Karpas-422 (cell line): ENCODE measurements at regions not wholly inside any gene's neighbourhood (a gene's known extent, or its start where the extent isn't known, plus 50 kb on each side); places are given as distances from the start of the nearest gene placed in this dataset.

Experiments
- DNase-seq: peaks from one replicate; pipeline ENCODE4 v3.0.0-alpha.2; 2015
- H2AFZ ChIP-seq: fragments of 200-600 bp; sonication (generic); 2 replicates; pipeline ENCODE4 v1.6.1; 2014; ENCODE audit warnings: antibody characterized with exemption, low read length, mixed read lengths
- H3K27ac ChIP-seq: fragments of 200-600 bp; sonication (generic); 2 replicates; pipeline ENCODE4 v1.5.1; 2014; ENCODE audit warnings: mild to moderate bottlenecking, low read length, moderate library complexity
- H3K27me3 ChIP-seq: fragments of 200-600 bp; sonication (generic); 2 replicates; pipeline ENCODE4 v1.6.1; 2014; ENCODE audit warnings: low read length, mixed read lengths
- H3K36me3 ChIP-seq: fragments of 200-600 bp; sonication (generic); 2 replicates; pipeline ENCODE4 v1.6.1; 2014; ENCODE audit warnings: low read length, mixed read lengths; ENCODE audit not compliant: insufficient read depth
- H3K4me1 ChIP-seq: fragments of 200-600 bp; sonication (generic); 2 replicates; pipeline ENCODE4 v1.6.1; 2014; ENCODE audit warnings: mild to moderate bottlenecking, low read length, mixed read lengths
- H3K4me2 ChIP-seq: fragments of 200-600 bp; sonication (generic); 2 replicates; pipeline ENCODE4 v1.6.1; 2014; ENCODE audit warnings: low read length, low read depth, mild to moderate bottlenecking; ENCODE audit not compliant: poor library complexity, severe bottlenecking
- H3K4me3 ChIP-seq: fragments of 200-600 bp; sonication (generic); 2 replicates; pipeline ENCODE4 v1.5.1; 2014; ENCODE audit warnings: mild to moderate bottlenecking, antibody characterized with exemption, low read length, mixed read lengths
- H3K79me2 ChIP-seq: fragments of 200-600 bp; sonication (generic); 2 replicates; pipeline ENCODE4 v1.6.1; 2014; ENCODE audit warnings: mild to moderate bottlenecking, low read length, mixed read lengths
- H3K9ac ChIP-seq: fragments of 200-600 bp; sonication (generic); 2 replicates; pipeline ENCODE4 v1.6.0; 2014; ENCODE audit warnings: low read length
- H3K9me2 ChIP-seq: fragments of 200-600 bp; sonication (generic), shearing (Covaris generic); replicated peaks from 2 replicates; pipeline ENCODE4 v1.6.0; 2014; ENCODE audit warnings: mild to moderate bottlenecking, low read length, moderate library complexity; ENCODE audit not compliant: insufficient read depth
- H3K9me3 ChIP-seq: fragments of 300-700, 200-600 bp; sonication (generic); 2 replicates; pipeline ENCODE4 v1.6.1; 2014; ENCODE audit warnings: low read length, mixed read lengths
- H4K20me1 ChIP-seq: fragments of 200-600 bp; sonication (generic); 2 replicates; pipeline ENCODE4 v1.6.1; 2014; ENCODE audit warnings: mild to moderate bottlenecking, antibody characterized with exemption, low read length, low read depth; ENCODE audit not compliant: insufficient read depth

GRCh38 chr17:68709461-68709860 lies 108.3 kb upstream of the FAM20A start:
- H4K20me1 ChIP-seq, result no peaks in the 10 kb centered on the region
- H3K27me3 ChIP-seq, result no peaks in the 10 kb centered on the region
- no peak overlapping the region for H2AFZ ChIP-seq
- no peak overlapping the region for H3K4me3 ChIP-seq
- no peak overlapping the region for H3K4me2 ChIP-seq
- H3K4me1 ChIP-seq, result no peaks in the 10 kb centered on the region
- H3K9me3 ChIP-seq, result no peaks in the 10 kb centered on the region
- H3K79me2 ChIP-seq, result no peaks in the 10 kb centered on the region
- H3K9me2 ChIP-seq, result no peaks in the 10 kb centered on the region
- DNase-seq, result no peak
- H3K9ac ChIP-seq, result no peak overlapping the region
- H3K27ac ChIP-seq, result no peak overlapping the region
- no peaks in the 10 kb centered on the region for H3K36me3 ChIP-seq

- Histone ChIP-seq H3K27me3 (no peaks in the 10 kb centered on the region), H3K4me2 (no peak overlapping the region), H3K9me2 (no peaks in the 10 kb centered on the region), H3K27ac (no peak overlapping the region), H2AFZ (no peak overlapping the region), H3K9ac (no peak overlapping the region), H3K4me3 (no peak overlapping the region), H3K79me2 (no peaks in the 10 kb centered on the region), H3K36me3 (no peaks in the 10 kb centered on the region), H4K20me1 (no peaks in the 10 kb centered on the region), H3K4me1 (no peaks in the 10 kb centered on the region), H3K9me3 (no peaks in the 10 kb centered on the region)
- DNase-seq, result no peak
Observed at GRCh38 chr17:68707031-68707430, 105.9 kb upstream of the FAM20A start.

- no peaks in the 10 kb centered on the region for H3K27me3 ChIP-seq
Observed at GRCh38 chr17:68706356-68706920, 105.3 kb upstream of the FAM20A start.

GRCh38 chr17:68705714-68706076 lies 104.5 kb upstream of the FAM20A start:
- Histone ChIP-seq H3K9me2 (no peaks in the 10 kb centered on the region), H3K9ac (no peak overlapping the region)
- DNase-seq, result no peak

More at GRCh38 chr17:68706356-68706920, 105.3 kb upstream of the FAM20A start:
- no peak for DNase-seq
- H3K79me2 ChIP-seq, result no peaks in the 10 kb centered on the region
- H3K9me2 ChIP-seq, result no peaks in the 10 kb centered on the region
- H3K27ac ChIP-seq, result no peak overlapping the region
- no peaks in the 10 kb centered on the region for H3K4me1 ChIP-seq
- H3K4me3 ChIP-seq, result no peak overlapping the region
- no peak overlapping the region for H2AFZ ChIP-seq
- no peaks in the 10 kb centered on the region for H3K36me3 ChIP-seq
- no peaks in the 10 kb centered on the region for H4K20me1 ChIP-seq
- H3K9ac ChIP-seq, result no peak overlapping the region
- H3K4me2 ChIP-seq, result no peak overlapping the region
- H3K9me3 ChIP-seq, result no peaks in the 10 kb centered on the region

GRCh38 chr17:68704871-68705713 lies 103.9 kb upstream of the FAM20A start:
- Histone ChIP-seq H3K9ac (no peak overlapping the region), H4K20me1 (no peaks in the 10 kb centered on the region), H3K9me3 (no peaks in the 10 kb centered on the region), H3K27me3 (no peaks in the 10 kb centered on the region), H3K27ac (no peak overlapping the region), H3K9me2 (no peaks in the 10 kb centered on the region), H3K4me1 (no peaks in the 10 kb centered on the region), H3K36me3 (no peaks in the 10 kb centered on the region), H3K4me3 (no peak overlapping the region), H3K4me2 (no peak overlapping the region), H2AFZ (no peak overlapping the region), H3K79me2 (no peaks in the 10 kb centered on the region)
- no peak for DNase-seq

More at GRCh38 chr17:68705714-68706076, 104.5 kb upstream of the FAM20A start:
- Histone ChIP-seq H2AFZ (no peak overlapping the region), H3K36me3 (no peaks in the 10 kb centered on the region), H3K27me3 (no peaks in the 10 kb centered on the region), H3K4me2 (no peak overlapping the region), H3K27ac (no peak overlapping the region), H3K4me3 (no peak overlapping the region), H3K4me1 (no peaks in the 10 kb centered on the region), H3K9me3 (no peaks in the 10 kb centered on the region), H3K79me2 (no peaks in the 10 kb centered on the region), H4K20me1 (no peaks in the 10 kb centered on the region)

GRCh38 chr17:68701046-68701445 lies 99.9 kb upstream of the FAM20A start:
- H3K4me1 ChIP-seq, result no peaks in the 10 kb centered on the region
- H3K9ac ChIP-seq, result no peak overlapping the region
- no peaks in the 10 kb centered on the region for H3K79me2 ChIP-seq
- H3K27ac ChIP-seq, result no peak overlapping the region
- no peaks in the 10 kb centered on the region for H4K20me1 ChIP-seq
- no peaks in the 10 kb centered on the region for H3K9me3 ChIP-seq
- H3K9me2 ChIP-seq, result no peaks in the 10 kb centered on the region
- H3K27me3 ChIP-seq, result no peaks in the 10 kb centered on the region
- no peak overlapping the region for H3K4me2 ChIP-seq
- no peaks in the 10 kb centered on the region for H3K36me3 ChIP-seq
- H2AFZ ChIP-seq, result no peak overlapping the region
- H3K4me3 ChIP-seq, result no peak overlapping the region
- no peak for DNase-seq

GRCh38 chr17:68700421-68700820 lies 99.3 kb upstream of the FAM20A start:
- no peak overlapping the region for H3K27ac ChIP-seq
- H3K4me1 ChIP-seq, result no peaks in the 10 kb centered on the region
- H3K9me3 ChIP-seq, result no peaks in the 10 kb centered on the region
- H3K9me2 ChIP-seq, result no peaks in the 10 kb centered on the region
- no peak overlapping the region for H3K4me3 ChIP-seq
- H3K36me3 ChIP-seq, result no peaks in the 10 kb centered on the region
- H3K9ac ChIP-seq, result no peak overlapping the region
- H3K79me2 ChIP-seq, result no peaks in the 10 kb centered on the region
- no peak overlapping the region for H2AFZ ChIP-seq
- DNase-seq, result no peak
- H4K20me1 ChIP-seq, result no peaks in the 10 kb centered on the region
- H3K27me3 ChIP-seq, result no peaks in the 10 kb centered on the region
- H3K4me2 ChIP-seq, result no peak overlapping the region

GRCh38 chr17:68699936-68700335 lies 98.8 kb upstream of the FAM20A start:
- Histone ChIP-seq H3K9me3 (no peaks in the 10 kb centered on the region), H2AFZ (no peak overlapping the region), H3K27me3 (no peaks in the 10 kb centered on the region), H3K4me3 (no peak overlapping the region), H3K79me2 (no peaks in the 10 kb centered on the region), H3K9me2 (no peaks in the 10 kb centered on the region), H4K20me1 (no peaks in the 10 kb centered on the region), H3K36me3 (no peaks in the 10 kb centered on the region), H3K9ac (no peak overlapping the region), H3K4me1 (no peaks in the 10 kb centered on the region), H3K27ac (no peak overlapping the region), H3K4me2 (no peak overlapping the region)
- DNase-seq, result no peak
